GM12872 (cell line): ENCODE measurements at regions not wholly inside any gene's neighbourhood (a gene's known extent, or its start where the extent isn't known, plus 50 kb on each side); places are given as distances from the start of the nearest gene placed in this dataset.

Experiments
- CTCF ChIP-seq: IDR thresholded peaks from 3 replicates; pipeline ENCODE4 v1.5.1; 2011; ENCODE audit warnings: low read depth, mild to moderate bottlenecking, low read length, moderate library complexity; ENCODE audit not compliant: insufficient read depth

- no peak for TF ChIP-seq CTCF
These were observed 680.8 kb downstream of the MATN1 start for GRCh38 chr1:30042438-30043147.

- no peak for TF ChIP-seq CTCF
These were observed 681.5 kb downstream of the MATN1 start for GRCh38 chr1:30041741-30042437.

GRCh38 chr1:30040081-30041019 lies 683.0 kb downstream of the MATN1 start:
- TF ChIP-seq CTCF: no peak

- TF ChIP-seq CTCF: no peak
These were observed 683.9 kb downstream of the MATN1 start for GRCh38 chr1:30039354-30040080.

GRCh38 chr1:30038134-30039025 lies 685.0 kb downstream of the MATN1 start:
- TF ChIP-seq CTCF: no peak

- TF ChIP-seq CTCF: no peak
These were observed 685.9 kb downstream of the MATN1 start for GRCh38 chr1:30037251-30038118.
